ENCODE measurements at regions not wholly inside any gene's neighbourhood (a gene's known extent, or its start where the extent isn't known, plus 50 kb on each side); places are given as distances from the start of the nearest gene placed in this dataset.

DNA sequence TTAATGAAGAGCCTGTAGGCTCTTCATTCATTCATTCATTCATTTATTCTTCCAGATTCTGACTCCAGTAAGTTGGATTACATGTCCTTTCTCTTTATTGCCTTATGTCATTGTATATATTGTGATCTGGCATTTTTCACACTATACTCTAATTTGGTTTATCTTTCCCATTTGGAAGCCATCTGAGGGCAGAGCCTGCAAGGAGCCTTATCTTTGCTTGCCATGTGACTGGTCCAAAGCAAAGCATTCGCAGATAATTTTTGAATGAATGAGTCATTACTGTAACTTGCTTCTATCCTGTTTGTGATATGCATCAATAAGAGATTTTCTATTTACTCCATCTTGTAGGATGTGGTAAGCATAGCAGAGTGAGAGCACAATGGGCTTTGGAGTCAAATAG, 108.4 kb upstream of the DAB1 start:
- TF ChIP-seq CTCF (IDR thresholded peaks at IDR 0.05) (no peak), POLR2AphosphoS5 (IDR thresholded peaks at IDR 0.05) (no peak), EP300 (IDR thresholded peaks at IDR 0.05) (no peak)
